Panc1 (cell line): ENCODE measurements at regions not wholly inside any gene's neighbourhood (a gene's known extent, or its start where the extent isn't known, plus 50 kb on each side); places are given as distances from the start of the nearest gene placed in this dataset.

ENCODE experiments used
- CTCF ChIP-seq: fragments of 450-650 bp; IDR thresholded peaks from 2 replicates; pipeline ENCODE4 v1.5.1; 2017; ENCODE audit warnings: mild to moderate bottlenecking
- POLR2AphosphoS5 ChIP-seq: IDR thresholded peaks from 2 replicates; pipeline ENCODE4 v1.6.1; 2012; ENCODE audit warnings: mild to moderate bottlenecking, low read depth, low read length, moderate library complexity
- REST ChIP-seq, 2 experiments: IDR thresholded peaks; 2 replicates each; pipeline ENCODE4 v1.6.1; 2011 to 2012; ENCODE audit warnings: low read depth in 2 of 2, control low read depth in 1 of 2, low read length in 1 of 2, mild to moderate bottlenecking in 1 of 2, moderate library complexity in 1 of 2; ENCODE audit not compliant: insufficient read depth in 1 of 2
- SIN3A ChIP-seq: IDR thresholded peaks from 2 replicates; pipeline ENCODE4 v1.6.1; 2012; ENCODE audit warnings: low read depth, mild to moderate bottlenecking, low read length, moderate library complexity, borderline replicate concordance; ENCODE audit not compliant: insufficient read depth
- TCF7L2 ChIP-seq: IDR thresholded peaks from 2 replicates; pipeline ENCODE4 v1.6.1; 2011; ENCODE audit warnings: mild to moderate bottlenecking, low read depth, low read length, inconsistent platforms

GRCh38 chr20:17867131-17867925 lies 101.3 kb downstream of the SNX5 start:
- TF ChIP-seq CTCF (no peak), SIN3A (no peak), POLR2AphosphoS5 (no peak), REST (IDR thresholded peaks at IDR 0.05; ENCODE audit: insufficient read depth in 1 of 2, low read depth in 2 of 2, low read length in 1 of 2) (no peak), TCF7L2 (no peak)
